ENCODE measurements at regions not wholly inside any gene's neighbourhood (a gene's known extent, or its start where the extent isn't known, plus 50 kb on each side); places are given as distances from the start of the nearest gene placed in this dataset.

GRCh38 chr13:109387471-109387870, 398.9 kb downstream of the IRS2 start:
- H3K27ac ChIP-seq, result no peak overlapping the region
- TF ChIP-seq ZFX (IDR thresholded peaks at IDR 0.05) (no peak), CTCF (conservative IDR thresholded peaks at IDR 0.05) (no peak)

DNA sequence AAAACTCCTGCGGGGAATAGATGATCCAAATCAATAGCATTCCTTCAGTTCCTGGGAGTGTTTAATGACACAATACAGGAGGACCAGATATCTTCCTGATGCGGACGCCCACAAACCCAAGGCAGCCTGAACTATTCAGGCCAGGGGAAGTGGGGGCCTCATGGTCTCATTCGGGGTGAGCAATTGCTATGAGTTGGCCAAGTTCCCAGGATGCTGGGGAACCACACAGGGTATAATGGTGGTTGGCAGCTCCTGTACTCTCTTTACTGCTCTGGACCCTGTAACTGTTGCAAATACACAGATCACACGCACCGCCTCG, 401.2 kb downstream of the IRS2 start:
- TF ChIP-seq CTCF (conservative IDR thresholded peaks at IDR 0.05) (no peak), ZFX (IDR thresholded peaks at IDR 0.05) (no peak)
- no peak overlapping the region for H3K27ac ChIP-seq

DNA sequence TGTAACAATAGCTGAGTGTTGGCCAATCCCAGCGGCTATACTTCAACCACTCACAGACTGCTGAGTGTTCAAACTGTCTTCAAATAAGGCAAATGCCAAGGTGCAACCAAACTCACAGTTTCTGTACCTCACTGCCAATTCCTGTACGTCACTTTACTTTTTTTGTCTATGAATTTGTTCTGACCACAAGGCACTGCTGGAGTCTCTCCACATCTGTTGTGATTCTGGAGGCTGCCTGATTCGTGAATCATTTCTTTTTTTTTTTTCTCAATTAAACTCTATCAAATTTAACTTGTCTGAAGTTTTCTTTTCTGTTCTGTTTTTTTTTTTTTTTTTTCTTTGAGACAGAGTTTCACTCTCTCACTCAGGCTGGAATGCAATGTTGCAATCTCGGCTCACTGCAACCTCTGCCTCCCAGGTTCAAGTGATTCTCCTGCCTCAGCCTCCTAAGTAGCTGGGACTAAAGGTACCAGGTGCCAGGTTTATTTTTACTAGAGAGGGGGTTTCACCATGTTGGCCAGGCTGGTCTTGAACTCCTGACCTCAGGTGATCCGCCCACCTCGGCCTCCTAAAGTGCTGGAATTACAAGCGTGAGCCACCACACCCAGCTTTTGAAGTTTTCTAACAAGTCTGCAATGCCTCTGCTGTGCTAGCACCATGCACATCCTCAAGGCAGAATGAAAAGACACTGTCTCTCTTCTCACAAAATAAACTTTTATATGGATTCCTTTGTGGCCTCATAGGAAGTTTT, 401.7 kb downstream of the IRS2 start:
- no peak overlapping the region for H3K27ac ChIP-seq
- TF ChIP-seq CTCF (conservative IDR thresholded peaks at IDR 0.05), result no peak
- TF ChIP-seq ZFX (IDR thresholded peaks at IDR 0.05), result no peak

GRCh38 chr13:109383683-109384082, 402.7 kb downstream of the IRS2 start:
- H3K27ac ChIP-seq, result no peak overlapping the region
- no peak for TF ChIP-seq ZFX (IDR thresholded peaks at IDR 0.05)
- no peak for TF ChIP-seq CTCF (conservative IDR thresholded peaks at IDR 0.05)

GRCh38 chr13:109381546-109382180, 404.7 kb downstream of the IRS2 start:
- TF ChIP-seq ZFX (IDR thresholded peaks at IDR 0.05), result no peak
- TF ChIP-seq CTCF (conservative IDR thresholded peaks at IDR 0.05), result no peak
- H3K27ac ChIP-seq, result no peak overlapping the region

- TF ChIP-seq ZFX (IDR thresholded peaks at IDR 0.05), result no peak
- no peak for TF ChIP-seq CTCF (conservative IDR thresholded peaks at IDR 0.05)
- no peak overlapping the region for H3K27ac ChIP-seq
These were observed 405.9 kb downstream of the IRS2 start for GRCh38 chr13:109380457-109380856.

DNA sequence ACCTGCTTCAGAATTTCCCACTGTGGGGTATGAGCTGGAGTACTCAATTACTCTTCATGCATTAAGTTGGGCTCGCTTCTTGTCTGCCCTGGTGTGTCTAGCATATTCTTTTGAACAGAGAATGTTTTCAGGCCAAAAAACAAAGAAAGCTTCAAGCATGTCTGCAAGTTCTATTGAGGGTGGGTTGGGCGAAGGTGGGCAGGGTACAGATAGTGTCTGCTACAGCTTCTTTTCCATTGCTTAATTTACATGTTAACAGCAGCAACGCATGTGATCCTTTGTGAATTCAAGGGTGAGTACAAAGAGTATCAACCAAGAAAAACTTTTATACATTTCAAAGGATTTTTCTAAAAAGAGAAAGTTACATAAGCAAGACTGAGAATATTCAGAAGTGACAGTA, 406.5 kb downstream of the IRS2 start:
- TF ChIP-seq ZFX (IDR thresholded peaks at IDR 0.05) (no peak), CTCF (conservative IDR thresholded peaks at IDR 0.05) (no peak)
- no peak overlapping the region for H3K27ac ChIP-seq
